Neuronal stem cell (in vitro differentiated cells): ENCODE measurements at regions not wholly inside any gene's neighbourhood (a gene's known extent, or its start where the extent isn't known, plus 50 kb on each side); places are given as distances from the start of the nearest gene placed in this dataset.

ENCODE experiments used
- DNase-seq: peaks from one replicate; pipeline ENCODE4 v3.0.0-alpha.2; 2013; ENCODE audit warnings: low spot score
- H2AFZ ChIP-seq: one replicate; pipeline ENCODE4 v1.6.1; 2013; ENCODE audit warnings: mild to moderate bottlenecking, low read length, inconsistent platforms
- H2AK5ac ChIP-seq: 2 replicates; pipeline ENCODE4 v1.6.1; 2013; ENCODE audit warnings: low read depth, mild to moderate bottlenecking, inconsistent platforms, low read length, moderate library complexity, mixed read lengths
- H2BK120ac ChIP-seq: 2 replicates; pipeline ENCODE4 v1.6.1; 2013; ENCODE audit warnings: low read depth, mild to moderate bottlenecking, inconsistent platforms, low read length, moderate library complexity, mixed read lengths
- H2BK12ac ChIP-seq: one replicate; pipeline ENCODE4 v1.6.1; 2013; ENCODE audit warnings: low read length, inconsistent platforms
- H2BK15ac ChIP-seq: 2 replicates; pipeline ENCODE4 v1.6.1; 2013; ENCODE audit warnings: mild to moderate bottlenecking, low read length, inconsistent platforms, mixed read lengths
- H2BK5ac ChIP-seq: one replicate; pipeline ENCODE4 v1.6.1; 2013; ENCODE audit warnings: inconsistent platforms, mild to moderate bottlenecking, low read length, moderate library complexity
- H3K14ac ChIP-seq: one replicate; pipeline ENCODE4 v1.6.1; 2013; ENCODE audit warnings: low read length, inconsistent platforms
- H3K18ac ChIP-seq: 2 replicates; pipeline ENCODE4 v1.6.1; 2013; ENCODE audit warnings: low read length, inconsistent platforms
- H3K23ac ChIP-seq: 2 replicates; pipeline ENCODE4 v1.6.1; 2013; ENCODE audit warnings: low read depth, mild to moderate bottlenecking, mixed read lengths, low read length, inconsistent platforms; ENCODE audit not compliant: poor library complexity
- H3K27ac ChIP-seq: replicated peaks from 3 replicates; pipeline ENCODE4 v1.5.1; 2013; ENCODE audit warnings: low read length, inconsistent platforms
- H3K27me3 ChIP-seq, 3 experiments: 2 replicates each; pipeline ENCODE4 v1.6.1; 2013; ENCODE audit warnings: low read length in 3 of 3, mild to moderate bottlenecking in 2 of 3, inconsistent platforms in 1 of 3, low read depth in 1 of 3, mixed read lengths in 1 of 3, moderate library complexity in 1 of 3; ENCODE audit not compliant: control insufficient read depth in 3 of 3, insufficient read depth in 3 of 3
- H3K36me3 ChIP-seq, 2 donors: replicated peaks in 1 of 2; 2 replicates each; pipeline ENCODE4 v1.6.1; 2013; ENCODE audit warnings: low read length in 2 of 2; ENCODE audit not compliant: control insufficient read depth in 2 of 2, insufficient read depth in 2 of 2
- H3K4ac ChIP-seq: 2 replicates; pipeline ENCODE4 v1.6.1; 2013; ENCODE audit warnings: inconsistent platforms, mild to moderate bottlenecking, low read length, moderate library complexity
- H3K4me1 ChIP-seq, 2 donors: 1 replicate in 1 of 2; 2 replicates in 1 of 2; pipeline ENCODE4 v1.6.1; 2013; ENCODE audit warnings: low read length in 2 of 2, low read depth in 1 of 2; ENCODE audit not compliant: control insufficient read depth in 2 of 2, insufficient read depth in 1 of 2
- H3K4me2 ChIP-seq: one replicate; pipeline ENCODE4 v1.6.1; 2013; ENCODE audit warnings: mild to moderate bottlenecking, low read length, inconsistent platforms; ENCODE audit not compliant: insufficient read depth, poor library complexity, severe bottlenecking
- H3K4me3 ChIP-seq, 2 donors: 2 replicates each; pipeline ENCODE4 v1.5.1; 2013; ENCODE audit warnings: low read length in 2 of 2, mild to moderate bottlenecking in 2 of 2, inconsistent platforms in 1 of 2, moderate library complexity in 1 of 2
- H3K79me1 ChIP-seq: one replicate; pipeline ENCODE4 v1.6.1; 2013; ENCODE audit warnings: low read depth, mild to moderate bottlenecking, inconsistent platforms, low read length, moderate library complexity
- H3K9ac ChIP-seq: one replicate; pipeline ENCODE4 v1.6.1; 2013; ENCODE audit warnings: mild to moderate bottlenecking, low read depth, low read length, inconsistent platforms; ENCODE audit not compliant: poor library complexity
- H3K9me3 ChIP-seq, 2 donors: replicated peaks in 1 of 2; 2 replicates each; pipeline versions ENCODE3 to v1.6.1; 2013; ENCODE audit warnings: low read length in 2 of 2, mild to moderate bottlenecking in 2 of 2, inconsistent platforms in 1 of 2, low read depth in 1 of 2, mixed read lengths in 1 of 2, moderate library complexity in 1 of 2; ENCODE audit not compliant: control insufficient read depth in 2 of 2, insufficient read depth in 1 of 2
- H4K8ac ChIP-seq: one replicate; pipeline ENCODE4 v1.6.1; 2013; ENCODE audit warnings: low read depth, mild to moderate bottlenecking, inconsistent platforms, low read length, moderate library complexity
- H4K91ac ChIP-seq: one replicate; pipeline ENCODE4 v1.6.1; 2013; ENCODE audit warnings: low read length, low read depth, mild to moderate bottlenecking, inconsistent platforms; ENCODE audit not compliant: poor library complexity
- WGBS, 2 donors: extraction: QIAGEN DNeasy Blood & Tissue Kit; methylation state at CpG; one replicate each; pipeline ENCODE4 v1.1.7; 2013; ENCODE audit warnings: missing lambda C conversion rate in 2 of 2, mixed read lengths in 1 of 2; ENCODE audit not compliant: insufficient read length in 2 of 2, insufficient replicate concordance in 1 of 2; ENCODE audit errors: extremely low coverage in 2 of 2; 5-methylcytosine and 5-hydroxymethylcytosine counted together

DNA sequence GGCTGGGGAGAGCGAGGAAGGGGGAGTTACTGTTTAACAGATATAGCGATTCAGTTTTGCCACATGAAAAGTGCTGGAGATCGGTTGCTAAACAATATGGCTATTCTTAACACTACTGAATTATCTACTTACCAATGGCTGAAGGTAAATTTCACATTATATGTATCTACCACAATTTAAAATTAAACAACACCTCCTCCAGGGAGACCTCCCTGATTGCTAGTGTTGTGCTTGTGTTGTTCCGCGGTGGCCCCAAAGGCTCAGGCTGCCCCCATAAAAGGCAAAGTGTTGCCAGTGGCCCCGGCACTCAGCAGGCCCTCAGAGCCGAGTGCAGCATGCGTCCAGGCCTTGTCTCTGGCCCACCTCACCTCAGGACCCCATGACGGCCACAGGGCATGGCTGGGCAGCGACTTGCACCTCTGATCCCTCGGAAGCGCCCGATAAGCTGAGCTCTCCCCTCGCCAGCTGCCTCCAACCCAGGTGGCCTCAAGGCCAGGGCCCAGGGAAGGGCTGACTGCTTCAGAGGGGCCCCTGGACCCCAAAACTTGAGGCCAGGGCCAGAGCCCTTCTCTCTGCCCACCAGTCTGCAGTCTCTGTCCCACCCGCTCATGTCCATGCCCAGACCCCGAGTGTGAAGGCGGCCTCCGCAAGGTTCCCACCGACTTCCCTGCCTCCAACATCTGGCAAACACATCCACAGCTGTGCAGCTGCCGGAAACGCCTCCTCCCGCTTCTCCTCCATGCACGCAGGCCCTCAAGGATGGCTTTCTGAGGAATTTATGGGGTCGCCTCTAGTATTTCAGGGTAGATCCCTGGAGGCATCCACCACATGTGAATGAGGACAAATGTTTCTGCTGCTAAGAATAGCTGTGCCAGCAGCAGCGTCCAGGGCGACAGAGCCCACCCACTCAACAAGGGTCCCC lies 60.0 kb downstream of the NCOR2 start:
- Histone ChIP-seq H2BK5ac (peak overlapping the region; percentile 68), H3K9me3 (no peaks in the 10 kb centered on the region), H3K36me3 (no peaks in the 10 kb centered on the region), H3K4ac (no peak overlapping the region), H3K79me1 (peaks cover 31% of the 10 kb centered on the region), H4K8ac (no peak overlapping the region), H2BK12ac (peak overlapping the region; percentile 12), H3K9ac (no peak overlapping the region), H3K4me2 (no peak overlapping the region), H3K27me3 (no peaks in the 10 kb centered on the region), H2BK15ac (peak overlapping the region; percentile 76), H2AFZ (no peak overlapping the region), H2AK5ac (peak overlapping the region; percentile 59), H2BK120ac (no peak overlapping the region), H3K4me1 (peaks cover 33 to 54% of the 10 kb centered on the region in 2 donors), H3K27ac (no peak overlapping the region), H3K18ac (peak overlapping the region; percentile 93), H3K23ac (no peak overlapping the region), H4K91ac (no peak overlapping the region), H3K4me3 (no peak overlapping the region), H3K14ac (peak overlapping the region; percentile 86)
- no peak for DNase-seq
- no CpG with 5 or more reads among the region's 26 CpGs for WGBS, 2 donors

DNA sequence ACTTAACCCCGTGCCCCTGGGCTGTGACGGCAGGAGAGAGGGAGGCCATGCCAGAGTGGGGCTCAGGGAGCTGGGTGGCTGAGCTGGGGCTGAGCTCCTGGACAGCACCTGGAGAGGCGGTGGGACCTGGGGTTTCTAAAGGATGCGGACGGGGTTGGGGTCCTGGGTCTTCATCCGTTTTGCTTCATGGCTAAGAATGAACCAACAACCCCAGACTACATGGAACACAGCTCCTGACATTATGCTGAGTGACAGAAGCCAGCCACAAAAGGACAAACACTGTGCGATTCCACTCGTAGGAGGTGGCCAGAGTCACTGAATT lies 60.6 kb downstream of the NCOR2 start:
- Histone ChIP-seq H4K8ac (no peak overlapping the region), H4K91ac (no peak overlapping the region), H3K23ac (peak overlapping the region; percentile 61), H2BK12ac (peak overlapping the region; percentile 88), H3K14ac (peak overlapping the region; percentile 95), H2BK5ac (peak overlapping the region; percentile 39), H2AK5ac (peak overlapping the region; percentile 88), H3K4me1 (peaks cover 31 to 52% of the 10 kb centered on the region in 2 donors), H3K18ac (peak overlapping the region; percentile 96), H3K79me1 (peaks cover 36% of the 10 kb centered on the region), H3K4me2 (no peak overlapping the region), H3K27ac (peak overlapping the region; percentile 38), H3K4me3 (no peak overlapping the region), H3K9me3 (no peaks in the 10 kb centered on the region), H2BK120ac (no peak overlapping the region), H3K9ac (peak overlapping the region; percentile 87), H3K36me3 (no peaks in the 10 kb centered on the region), H2AFZ (no peak overlapping the region), H3K27me3 (no peaks in the 10 kb centered on the region), H2BK15ac (peak overlapping the region; percentile 56), H3K4ac (peak overlapping the region; percentile 23)
- WGBS, 2 donors, result no CpG with 5 or more reads among the region's 8 CpGs
- no peak for DNase-seq

DNA sequence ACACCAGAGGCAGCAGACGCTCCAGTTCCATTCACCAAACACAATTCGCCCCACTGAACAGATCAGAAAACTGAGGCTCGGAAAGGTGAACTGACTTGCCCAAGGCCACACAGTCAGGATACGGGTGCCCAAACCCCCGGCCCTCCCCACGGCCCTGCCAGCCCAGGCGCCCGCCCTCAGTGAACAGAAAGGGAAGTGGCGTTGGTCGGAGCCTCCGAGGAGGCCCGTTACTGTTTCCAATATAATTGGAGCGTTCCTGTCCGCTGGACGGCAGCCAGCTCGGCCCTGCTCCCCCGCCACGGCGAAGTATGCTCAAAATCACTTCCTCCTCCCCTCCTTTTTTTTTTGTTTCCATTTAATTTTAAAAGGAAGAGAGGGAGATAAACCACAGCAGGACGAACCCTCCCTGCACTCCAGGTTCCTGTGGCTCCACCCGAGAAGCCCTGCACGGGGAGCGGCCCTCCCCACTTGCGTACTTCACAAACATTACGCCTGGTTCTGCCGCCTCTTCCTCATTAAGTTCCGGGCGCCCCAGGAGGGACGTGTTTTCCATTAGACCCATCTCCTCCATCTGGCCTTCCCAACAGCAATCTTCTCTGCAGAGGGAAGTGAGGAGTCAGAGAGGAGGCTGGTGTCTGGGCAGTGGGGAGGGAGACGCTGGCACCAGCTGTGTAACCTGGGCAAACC lies 61.1 kb downstream of the NCOR2 start:
- no peak overlapping the region for H4K91ac ChIP-seq
- H3K36me3 ChIP-seq, result no peaks in the 10 kb centered on the region
- peak overlapping the region; percentile 96 for H3K18ac ChIP-seq
- no peak overlapping the region for H2AFZ ChIP-seq
- no peak overlapping the region for H2BK120ac ChIP-seq
- H3K27me3 ChIP-seq, result no peaks in the 10 kb centered on the region
- WGBS, 2 donors, result no CpG with 5 or more reads among the region's 30 CpGs
- peaks cover 32% of the 10 kb centered on the region for H3K79me1 ChIP-seq
- H3K9ac ChIP-seq, result peak overlapping the region; percentile 87
- peak overlapping the region; percentile 61 for H3K23ac ChIP-seq
- H3K4me1 ChIP-seq, result peaks cover 34 to 55% of the 10 kb centered on the region in 2 donors
- H3K27ac ChIP-seq, result peak overlapping the region; percentile 38
- H3K14ac ChIP-seq, result peak overlapping the region; percentile 95
- peak overlapping the region; percentile 88 for H2BK12ac ChIP-seq
- no peaks in the 10 kb centered on the region for H3K9me3 ChIP-seq
- H3K4ac ChIP-seq, result peak overlapping the region; percentile 23
- H3K4me2 ChIP-seq, result no peak overlapping the region
- H2BK15ac ChIP-seq, result peak overlapping the region; percentile 76
- H4K8ac ChIP-seq, result no peak overlapping the region
- no peak overlapping the region for H3K4me3 ChIP-seq
- peak overlapping the region; percentile 39 for H2BK5ac ChIP-seq
- DNase-seq, result no peak
- peak overlapping the region; percentile 88 for H2AK5ac ChIP-seq
